Fibroblast of skin of left quadriceps (primary cell): ENCODE measurements at regions not wholly inside any gene's neighbourhood (a gene's known extent, or its start where the extent isn't known, plus 50 kb on each side); places are given as distances from the start of the nearest gene placed in this dataset.

ENCODE experiments used
- DNase-seq, 2 experiments: peaks; one replicate each; pipeline ENCODE4 v3.0.0-alpha.2; 2013; ENCODE audit warnings: low read depth in 2 of 2

DNA sequence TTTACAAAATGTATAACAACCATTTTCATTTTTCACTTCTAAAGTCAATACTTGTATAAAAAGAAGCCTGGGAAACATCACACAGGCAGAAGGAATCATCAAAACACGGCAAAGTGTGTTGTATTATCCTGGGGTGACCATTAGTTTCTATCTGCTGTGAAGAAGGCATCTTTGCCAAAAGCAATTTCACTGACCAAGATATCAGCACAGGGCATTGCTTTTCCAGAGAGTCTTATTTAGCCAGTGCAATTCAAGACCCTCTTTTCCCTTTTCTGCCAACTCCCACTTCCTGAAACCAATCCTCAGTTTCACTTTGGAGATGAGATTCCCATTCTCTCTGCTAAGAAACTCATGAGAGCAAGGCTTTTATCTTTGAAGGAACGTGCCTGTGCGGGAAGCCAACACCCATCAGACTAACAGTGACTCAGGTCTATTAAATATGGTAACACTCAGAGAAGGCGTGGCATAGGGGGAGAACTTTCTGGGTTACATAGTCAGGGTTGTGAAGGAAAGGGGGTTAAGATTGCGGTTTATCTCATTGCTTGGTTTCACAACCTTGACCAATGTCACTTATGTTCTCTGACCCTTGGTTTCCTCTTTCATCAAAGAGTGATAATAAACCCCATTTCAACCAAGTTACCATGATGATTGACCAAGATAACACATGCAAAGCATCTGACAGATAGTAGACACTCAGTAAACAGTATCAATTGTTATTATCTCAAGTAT is 666.9 kb upstream of the KLF4 start:
- DNase-seq = no peak

DNA sequence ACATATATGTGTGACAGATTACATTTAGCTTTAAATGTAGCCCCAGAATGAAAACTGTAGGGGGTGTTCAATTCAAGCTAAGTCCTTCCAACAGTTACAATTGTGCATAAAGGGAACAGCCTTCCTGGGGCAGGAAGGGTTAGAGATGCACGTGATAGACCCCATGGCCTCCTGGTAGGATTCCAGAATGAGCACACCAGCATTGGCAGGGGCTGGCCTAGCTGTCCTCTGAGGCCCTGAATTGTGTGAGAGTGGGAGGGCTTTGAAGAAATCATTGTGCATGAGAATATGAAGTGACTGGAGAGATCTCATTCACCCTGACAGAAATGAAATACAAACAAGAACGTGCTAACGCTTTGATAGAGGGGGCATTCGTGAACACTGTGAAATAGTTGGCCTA is 663.8 kb upstream of the KLF4 start:
- no peak for DNase-seq

DNA sequence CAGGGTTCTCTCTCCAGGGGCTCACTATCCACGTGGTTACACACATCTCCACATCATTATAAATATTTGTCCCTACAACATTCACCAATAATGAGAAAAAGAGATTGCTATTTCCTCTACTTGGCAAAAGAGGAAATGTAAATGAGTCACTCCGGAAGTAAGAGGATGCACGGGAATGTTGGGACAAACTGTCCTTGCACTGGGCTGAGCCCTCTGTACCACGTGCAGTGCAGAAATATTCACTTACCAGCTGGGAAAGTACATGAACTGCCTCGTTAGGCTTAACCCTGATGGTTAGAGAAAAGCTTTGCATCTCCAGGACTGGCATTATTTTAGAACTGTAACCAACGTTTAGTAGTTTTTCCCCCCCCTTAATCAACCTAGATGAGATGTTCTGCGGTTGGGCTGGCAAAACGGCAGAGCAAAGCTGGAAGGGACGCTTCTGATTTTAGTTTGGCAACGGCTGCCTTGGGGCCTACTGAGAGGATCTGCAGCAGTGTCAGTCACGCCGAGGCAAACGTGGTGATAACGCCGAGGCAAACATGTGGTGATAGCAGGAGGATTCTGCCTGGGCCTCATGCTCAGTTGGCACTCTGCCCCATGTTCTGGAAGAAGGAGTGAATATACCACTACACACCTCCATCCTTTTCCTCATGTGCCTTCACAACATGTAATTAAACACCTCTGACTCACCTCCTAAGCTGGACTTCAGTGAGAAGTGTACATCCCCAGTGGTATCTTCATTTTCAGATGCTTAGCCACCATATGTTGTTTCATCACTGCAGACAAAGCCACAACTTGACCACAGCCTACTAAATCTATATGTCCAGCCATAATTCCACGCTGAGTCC is 661.4 kb upstream of the KLF4 start:
- DNase-seq = peak; percentile 79 to 82

DNA sequence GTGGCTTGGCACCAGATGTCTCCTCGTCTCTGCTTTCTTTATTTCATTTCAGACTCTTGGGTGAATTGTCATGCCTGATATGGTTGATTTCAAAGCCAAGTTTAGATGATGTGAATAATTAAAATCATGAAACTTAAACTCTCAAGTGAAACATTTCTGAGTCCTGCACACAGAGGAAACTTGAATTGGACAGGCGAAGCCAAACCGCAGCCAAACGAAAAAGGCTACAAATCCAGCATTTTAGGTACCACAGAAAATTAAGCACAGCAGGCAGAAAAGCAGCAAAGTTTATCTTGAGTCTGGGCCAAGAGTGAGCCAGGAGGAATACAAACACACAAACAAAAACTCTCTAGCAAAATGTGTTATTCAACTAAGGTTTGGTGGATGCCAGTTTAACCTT is 659.8 kb upstream of the KLF4 start:
- no peak for DNase-seq

DNA sequence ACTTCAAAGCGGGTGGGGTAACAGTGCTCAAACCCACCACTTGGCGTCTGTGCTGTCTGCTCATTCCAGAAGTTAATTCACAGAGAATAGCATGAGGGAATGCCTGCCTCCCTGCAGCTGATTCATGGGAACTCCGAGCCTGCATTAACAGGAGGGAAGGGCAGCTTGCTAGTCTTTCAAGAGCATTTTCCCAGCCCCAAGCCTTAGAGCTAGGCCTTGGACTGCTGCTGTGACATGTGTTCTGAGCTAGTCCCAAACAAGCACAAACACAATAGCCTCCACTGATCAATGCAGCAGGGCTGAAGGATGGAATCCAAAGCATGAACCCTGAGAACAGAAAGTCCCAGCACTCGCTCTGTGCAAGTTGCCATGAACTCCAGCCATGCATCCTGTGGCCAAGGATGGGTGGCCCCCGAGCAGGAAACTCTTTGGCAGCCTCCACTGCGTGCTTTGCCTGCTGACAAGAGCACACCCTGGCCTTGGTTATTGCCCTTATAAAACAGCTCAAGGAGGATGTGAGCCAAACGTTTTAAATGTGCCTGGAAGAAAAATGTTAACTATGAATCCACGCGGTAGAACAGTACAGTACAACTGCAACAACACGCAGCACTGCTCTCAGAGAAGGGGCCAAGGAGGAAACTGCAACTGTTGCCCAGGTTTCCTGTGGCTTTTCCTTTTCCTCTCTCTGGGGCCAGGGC is 653.1 kb upstream of the KLF4 start:
- peak; percentile 57 to 59 for DNase-seq

DNA sequence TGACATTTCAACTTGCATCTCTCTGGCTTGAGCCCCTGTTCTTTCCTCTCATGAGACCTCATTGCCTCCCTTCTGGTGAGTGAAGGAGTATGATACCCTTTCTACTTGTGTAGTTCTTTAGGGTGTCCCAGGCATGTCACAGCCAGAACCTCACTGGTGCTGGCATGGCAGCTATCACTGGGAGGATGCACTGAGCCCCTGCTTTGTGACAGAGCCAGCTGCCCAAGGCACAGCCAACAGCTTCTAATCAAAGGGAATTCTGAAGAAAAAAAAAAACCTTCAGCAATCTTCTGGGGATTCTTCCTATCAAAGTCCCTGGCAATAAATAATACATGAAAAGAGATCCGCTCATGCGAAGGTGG is 652.6 kb upstream of the KLF4 start:
- no peak for DNase-seq

DNA sequence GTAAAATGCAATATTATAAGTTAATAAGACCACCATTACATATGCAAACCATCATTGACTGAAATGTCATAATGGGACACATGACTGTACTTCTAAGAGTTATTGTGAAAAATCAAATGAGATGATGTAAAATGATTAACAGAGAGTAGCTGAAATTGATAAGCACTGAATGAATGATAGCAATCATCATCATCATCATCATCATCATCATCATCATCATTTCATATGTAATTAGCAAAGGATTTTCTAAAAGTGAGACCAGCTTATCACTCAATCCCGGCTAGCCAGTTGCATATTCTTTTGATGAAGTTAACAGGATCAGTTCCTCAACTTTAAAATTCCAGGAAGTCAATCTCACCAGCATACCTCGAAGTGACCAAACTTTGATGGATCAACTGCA is 650.3 kb upstream of the KLF4 start:
- no peak for DNase-seq

DNA sequence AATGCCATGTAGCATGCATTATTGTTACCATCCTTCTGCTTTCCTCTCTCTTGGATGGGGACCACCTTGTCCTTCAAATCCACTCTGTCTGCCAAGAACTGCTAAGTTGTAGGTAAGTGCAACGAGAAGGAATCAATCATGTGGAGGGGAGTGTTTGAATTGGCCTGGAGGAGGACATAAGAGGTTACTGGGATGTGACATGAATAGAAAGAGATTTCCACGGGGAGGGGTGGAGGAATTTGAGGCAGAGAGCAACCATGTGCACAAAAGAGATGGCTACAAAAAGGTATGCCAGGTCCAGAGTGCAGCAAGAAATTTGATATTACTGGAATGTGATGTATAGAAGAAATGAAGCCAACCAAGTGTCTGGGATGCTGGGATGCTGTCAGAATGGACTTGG is 648.9 kb upstream of the KLF4 start:
- no peak for DNase-seq

DNA sequence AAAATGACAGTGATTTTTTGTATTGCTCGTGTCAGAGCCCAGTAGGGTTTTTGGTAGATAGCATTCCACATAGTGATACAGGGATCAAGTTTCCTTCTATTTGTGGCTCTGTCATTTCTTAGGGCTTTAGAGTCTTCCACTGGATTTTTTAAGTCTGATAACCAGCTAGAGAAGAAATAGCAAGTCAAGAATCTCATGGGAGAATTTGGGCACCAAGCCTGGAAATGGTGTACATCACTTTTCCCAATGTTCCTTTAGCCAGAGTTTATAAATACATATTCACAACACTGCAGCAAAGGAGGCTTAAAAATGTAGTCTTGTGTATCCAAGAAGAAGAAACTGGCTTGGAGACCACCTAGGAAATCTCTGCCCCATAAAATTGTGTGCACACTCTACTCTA is 647.1 kb upstream of the KLF4 start:
- DNase-seq = no peak

DNA sequence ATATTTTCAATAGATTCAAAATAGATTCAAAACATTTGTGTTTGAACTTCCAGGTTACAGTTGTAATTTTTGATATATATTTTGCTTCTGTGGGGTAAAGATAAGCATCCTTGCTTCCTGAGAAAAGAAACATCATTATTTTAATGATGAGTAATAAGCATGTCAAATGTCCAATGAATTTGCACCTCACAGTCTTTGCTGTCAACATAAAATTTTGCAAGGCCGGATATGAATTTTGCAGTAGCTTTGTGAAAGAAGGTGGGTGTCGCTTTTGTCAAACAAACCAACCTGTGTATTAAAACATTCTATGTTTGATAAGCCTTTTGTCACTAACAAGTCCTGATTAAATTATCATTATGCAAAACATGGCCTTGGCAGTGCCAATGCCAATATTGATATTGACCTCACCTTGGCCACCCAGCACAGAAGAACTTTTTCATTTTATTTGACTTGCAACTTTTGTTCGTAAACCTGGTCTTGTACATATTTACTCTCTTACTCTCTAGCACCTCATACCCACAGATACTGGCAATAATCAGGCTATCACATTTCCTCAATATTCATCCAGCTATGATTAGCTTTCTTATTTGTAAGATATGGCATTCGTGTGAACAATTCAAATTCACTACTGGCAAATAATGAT is 645.0 kb upstream of the KLF4 start:
- DNase-seq = no peak

DNA sequence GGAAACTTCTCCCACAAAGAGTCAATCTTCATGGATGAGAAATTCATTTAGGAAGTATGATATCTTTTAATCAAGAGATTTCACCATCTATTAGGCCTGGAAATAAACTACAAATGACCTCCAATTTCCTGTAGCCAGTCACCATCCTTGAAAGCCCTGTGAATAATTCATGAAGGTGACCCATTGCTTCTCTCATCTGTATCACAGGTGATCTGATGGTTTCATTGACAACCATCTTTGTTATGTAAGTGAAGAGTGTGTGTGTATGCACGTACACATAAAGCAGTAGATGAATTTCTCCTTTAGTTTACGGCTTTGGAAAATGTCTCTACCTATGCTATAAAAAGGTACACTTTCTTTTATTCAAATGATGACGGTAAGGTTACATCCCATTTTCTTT is 644.1 kb upstream of the KLF4 start:
- no peak for DNase-seq

DNA sequence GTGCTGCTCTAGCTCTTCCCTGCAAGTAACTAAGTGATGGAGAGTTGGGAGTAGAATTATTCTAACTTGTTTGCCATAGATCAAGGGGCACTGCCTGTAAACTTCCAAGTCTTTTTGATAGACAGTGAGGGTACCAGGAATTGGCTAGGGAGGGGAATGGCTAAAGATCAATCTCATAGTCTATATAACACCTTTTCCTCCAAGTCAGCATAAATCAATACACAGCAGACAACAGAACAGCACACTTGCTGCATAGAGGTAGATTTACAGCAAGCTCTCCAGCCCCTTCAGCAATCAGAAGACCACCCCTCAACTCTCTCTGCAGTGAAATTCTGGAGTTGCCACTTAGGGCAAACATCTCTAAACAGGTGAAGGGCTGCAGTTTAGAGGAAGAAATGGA is 643.5 kb upstream of the KLF4 start:
- no peak for DNase-seq

DNA sequence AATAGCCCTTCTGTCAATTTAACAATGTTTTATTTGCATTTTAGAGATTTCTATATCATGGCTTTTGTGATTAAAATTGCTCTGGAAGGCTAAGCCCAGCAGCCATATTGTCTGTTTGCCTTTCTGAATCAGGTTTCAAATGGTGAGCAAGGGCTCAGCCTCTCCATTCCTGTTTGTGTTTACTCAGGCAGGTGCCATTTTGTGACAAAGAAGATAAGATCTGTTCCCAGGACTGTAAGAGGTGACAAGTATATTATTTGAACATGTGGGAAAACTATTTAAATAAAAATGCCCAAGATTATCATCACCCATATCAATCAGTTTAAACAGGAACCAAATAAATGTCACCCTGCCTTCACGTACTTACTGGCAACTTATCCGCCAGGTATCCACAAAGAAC is 641.3 kb upstream of the KLF4 start:
- DNase-seq = no peak

DNA sequence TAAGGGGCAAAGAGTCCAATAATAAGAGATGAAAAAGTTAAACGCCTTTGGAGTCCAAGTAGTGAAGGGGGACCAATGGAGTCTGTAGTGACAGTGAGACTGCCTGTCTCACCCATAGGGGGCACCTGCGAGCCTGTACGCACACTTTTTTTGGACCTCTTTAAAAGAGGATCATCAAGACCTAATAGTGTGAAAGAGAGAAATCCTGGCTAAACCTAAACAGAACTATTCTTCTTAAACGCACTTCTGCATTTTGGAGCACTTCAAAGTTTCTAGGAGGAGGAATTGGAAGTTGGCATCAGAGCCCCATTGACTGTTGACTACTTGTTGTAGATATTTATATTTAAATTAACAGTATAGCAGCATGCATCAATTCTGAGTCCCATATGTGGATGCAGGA is 636.1 kb upstream of the KLF4 start:
- DNase-seq = no peak

DNA sequence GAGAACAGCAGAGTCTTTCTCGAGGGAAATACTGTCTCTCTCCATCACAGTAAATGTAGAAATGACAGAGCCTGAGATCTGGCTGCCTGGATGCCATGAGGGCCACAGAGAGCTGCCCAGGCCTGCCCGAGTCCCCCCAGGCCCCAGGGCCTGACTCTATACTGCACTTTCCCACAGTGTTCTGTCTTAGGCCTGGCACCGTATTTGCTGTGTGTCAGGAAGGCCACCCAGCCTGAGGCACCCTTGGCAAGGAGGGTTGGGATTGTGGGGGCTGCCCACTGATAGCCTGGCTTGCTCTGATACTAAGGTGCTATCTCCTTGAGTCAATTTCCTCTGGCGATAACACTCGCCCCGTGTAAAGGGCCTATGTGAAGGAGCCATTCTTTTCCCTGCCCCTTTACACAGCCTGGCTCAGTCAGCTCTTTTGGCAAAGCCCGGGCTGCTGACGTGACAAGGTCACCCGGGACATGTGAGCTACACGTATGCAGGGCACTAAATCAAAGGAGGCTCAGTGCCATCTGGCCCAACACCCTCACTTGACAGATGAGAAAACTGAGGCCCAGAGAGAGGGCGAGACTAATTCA is 630.1 kb upstream of the KLF4 start:
- DNase-seq = no peak

DNA sequence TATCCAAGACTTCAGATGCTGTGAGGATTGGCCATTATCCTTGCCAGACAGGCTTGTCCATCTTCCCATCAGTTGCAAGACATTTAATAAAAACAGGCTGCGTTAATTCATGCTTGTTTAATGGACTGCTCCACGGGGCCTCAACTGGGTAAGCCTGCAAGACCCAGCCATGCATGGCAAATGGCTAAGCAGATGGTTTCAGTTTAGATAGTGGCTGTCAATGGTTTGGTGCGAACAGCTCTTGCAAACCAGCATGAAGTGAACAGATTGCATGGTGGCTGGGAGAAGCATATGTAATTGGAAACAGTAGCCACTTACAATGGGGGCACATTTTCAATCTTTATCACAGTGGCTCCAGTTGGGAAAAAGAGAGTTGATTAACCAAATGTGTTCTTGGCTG is 628.2 kb upstream of the KLF4 start:
- DNase-seq = peak; percentile 34 to 39

DNA sequence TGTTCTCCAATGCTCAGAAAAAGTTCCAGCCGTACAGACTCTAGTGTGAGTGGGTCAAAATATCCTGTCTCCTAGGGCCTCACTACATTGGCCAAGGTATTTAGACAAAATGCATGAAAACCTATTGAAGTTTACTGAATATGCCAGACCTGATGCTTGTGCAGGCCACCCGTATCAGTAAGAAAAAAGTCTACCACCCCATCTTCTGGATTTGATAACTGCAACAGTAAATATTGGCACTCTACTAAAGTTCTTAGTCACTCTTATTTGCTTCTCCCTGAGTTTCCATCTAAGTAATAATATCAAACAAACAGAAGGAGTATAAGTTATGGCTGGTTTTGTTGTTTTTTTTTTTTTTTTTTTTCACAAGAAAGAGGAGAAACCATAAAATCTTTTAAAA is 627.7 kb upstream of the KLF4 start:
- DNase-seq = no peak

DNA sequence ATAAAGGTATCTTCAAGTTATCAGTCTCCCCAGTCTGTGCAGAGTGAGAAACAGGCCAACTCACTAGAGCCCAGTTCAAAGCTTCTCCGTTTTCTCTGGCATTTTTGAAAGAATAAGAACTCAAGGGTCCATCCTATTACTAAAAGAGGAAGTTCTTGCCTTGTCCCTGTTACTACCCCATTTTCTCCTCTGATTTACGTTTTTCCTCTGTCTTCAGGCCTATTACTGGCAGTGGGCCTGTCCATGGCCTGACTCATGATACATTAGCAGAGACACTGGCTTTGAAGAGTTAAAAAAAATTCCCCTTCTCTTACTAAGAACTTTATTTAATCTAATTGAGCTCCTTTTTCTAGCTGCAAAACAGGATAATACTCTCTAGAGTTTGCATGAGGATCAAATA is 624.0 kb upstream of the KLF4 start:
- DNase-seq = peak; percentile 23 to 33

DNA sequence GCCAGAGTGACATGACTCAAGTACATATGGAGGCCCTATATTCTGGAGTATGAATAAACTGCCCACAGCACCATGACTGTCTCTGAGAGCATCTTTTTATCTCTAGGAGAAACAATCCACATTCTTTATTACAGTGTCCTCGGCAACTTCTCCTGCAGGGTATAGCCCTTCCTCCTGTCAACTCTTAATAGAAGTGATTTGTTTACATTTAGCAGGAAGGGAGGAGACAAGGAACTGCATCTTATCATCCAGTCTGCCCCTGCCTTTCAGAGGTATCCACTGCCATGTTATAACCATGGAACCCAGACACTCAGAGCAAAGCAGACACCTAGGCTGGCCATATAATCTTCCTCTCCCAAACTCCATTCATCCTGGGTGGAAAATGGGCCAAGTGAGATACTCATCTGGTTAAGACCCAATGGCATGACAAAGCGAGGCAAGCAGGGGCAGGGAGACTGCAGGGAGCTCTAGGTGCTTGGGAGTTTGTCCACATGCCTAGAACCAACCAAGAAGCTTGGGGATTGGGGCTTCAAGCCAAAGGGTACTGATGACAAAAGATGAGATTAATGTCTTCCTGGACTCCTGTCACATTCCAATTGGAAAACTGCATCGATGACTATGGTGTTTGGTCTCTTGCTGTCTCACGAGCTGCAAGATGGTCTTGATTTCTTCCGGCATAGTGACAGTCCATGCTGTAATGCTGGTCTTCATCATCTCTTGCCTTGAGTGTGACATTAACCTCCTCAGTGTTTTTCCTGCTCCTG is 620.5 kb upstream of the KLF4 start:
- DNase-seq = no peak

DNA sequence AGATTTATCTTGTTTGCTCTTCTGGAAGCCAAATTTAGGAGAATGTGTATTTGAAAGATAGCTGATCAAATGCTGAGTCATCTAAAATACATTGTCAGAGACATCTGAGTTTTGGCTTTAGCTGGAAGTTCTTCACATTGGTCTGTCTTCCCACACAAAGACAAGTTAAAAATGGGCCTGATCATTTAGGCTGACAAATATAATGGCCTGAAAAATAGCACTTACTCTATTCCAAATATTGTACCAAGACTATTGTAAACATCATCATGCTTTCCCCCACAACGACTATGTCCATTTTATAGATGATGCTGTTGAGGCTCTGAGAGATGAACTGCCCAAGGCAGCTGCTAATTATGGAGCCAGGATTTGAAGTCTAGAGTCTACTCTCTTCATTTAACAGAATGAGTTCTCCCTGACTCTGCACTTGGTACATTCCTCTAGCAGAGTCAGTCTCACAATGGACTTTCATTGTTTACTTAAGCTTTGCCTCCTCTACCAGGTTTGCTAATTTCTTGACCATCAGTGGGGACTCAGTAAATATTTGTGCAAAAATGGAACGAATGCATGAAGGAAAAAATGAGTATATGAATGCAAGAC is 619.4 kb upstream of the KLF4 start:
- DNase-seq = peak; percentile 47 to 54
